Stimulated activated CD4-positive, alpha-beta T cell treated with anti-CD3 and anti-CD28 coated beads, TNF-alpha, amount 100 ng/mL, for 48 hours (primary cell): ENCODE measurements at regions not wholly inside any gene's neighbourhood (a gene's known extent, or its start where the extent isn't known, plus 50 kb on each side); places are given as distances from the start of the nearest gene placed in this dataset.

ENCODE experiments used
- DNase-seq, 3 donors: peaks; one replicate each; pipeline ENCODE4 v3.0.0-alpha.2; 2020; ENCODE audit warnings: low read depth in 3 of 3

DNA sequence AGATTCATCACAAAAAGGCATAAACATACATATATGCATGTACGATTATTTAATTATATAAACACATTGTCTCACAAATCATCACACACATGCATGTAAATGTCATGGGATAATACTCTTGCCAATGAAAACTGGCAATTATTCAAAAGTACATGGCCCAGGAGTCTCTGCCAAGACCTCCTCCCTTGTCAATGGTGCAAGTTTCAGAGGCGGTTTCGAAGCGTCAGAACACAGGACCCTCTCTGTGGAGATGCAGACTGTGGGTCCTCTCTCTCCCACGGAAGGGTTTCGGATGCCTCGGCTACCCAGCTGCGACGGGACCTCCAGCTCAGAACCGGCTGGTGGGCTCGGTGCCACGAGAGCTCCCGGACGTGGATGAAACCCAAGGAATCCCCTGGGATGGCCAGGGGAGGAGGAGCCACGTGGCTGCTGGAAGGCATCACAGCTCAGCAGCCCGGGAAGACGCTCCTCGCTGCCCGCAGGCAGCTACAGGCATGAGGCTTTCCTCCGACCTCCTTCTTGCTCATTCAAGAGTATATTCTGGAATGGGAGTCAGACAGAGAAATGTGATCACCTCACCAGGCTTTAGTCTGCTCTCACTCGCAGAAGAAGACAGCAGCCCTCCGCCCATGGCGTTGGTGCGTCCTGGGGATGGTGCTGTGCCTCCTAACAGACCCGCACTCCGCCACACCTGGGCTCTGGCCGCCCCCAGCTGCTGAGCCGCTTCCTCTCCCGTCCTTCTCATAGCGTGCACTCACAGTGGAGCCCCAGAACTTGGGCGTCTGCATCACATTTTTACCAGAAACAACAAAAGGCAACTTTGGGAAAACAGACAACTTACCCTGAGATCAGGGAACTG, 308.8 kb downstream of the IRX2 start:
- DNase-seq = no peak

DNA sequence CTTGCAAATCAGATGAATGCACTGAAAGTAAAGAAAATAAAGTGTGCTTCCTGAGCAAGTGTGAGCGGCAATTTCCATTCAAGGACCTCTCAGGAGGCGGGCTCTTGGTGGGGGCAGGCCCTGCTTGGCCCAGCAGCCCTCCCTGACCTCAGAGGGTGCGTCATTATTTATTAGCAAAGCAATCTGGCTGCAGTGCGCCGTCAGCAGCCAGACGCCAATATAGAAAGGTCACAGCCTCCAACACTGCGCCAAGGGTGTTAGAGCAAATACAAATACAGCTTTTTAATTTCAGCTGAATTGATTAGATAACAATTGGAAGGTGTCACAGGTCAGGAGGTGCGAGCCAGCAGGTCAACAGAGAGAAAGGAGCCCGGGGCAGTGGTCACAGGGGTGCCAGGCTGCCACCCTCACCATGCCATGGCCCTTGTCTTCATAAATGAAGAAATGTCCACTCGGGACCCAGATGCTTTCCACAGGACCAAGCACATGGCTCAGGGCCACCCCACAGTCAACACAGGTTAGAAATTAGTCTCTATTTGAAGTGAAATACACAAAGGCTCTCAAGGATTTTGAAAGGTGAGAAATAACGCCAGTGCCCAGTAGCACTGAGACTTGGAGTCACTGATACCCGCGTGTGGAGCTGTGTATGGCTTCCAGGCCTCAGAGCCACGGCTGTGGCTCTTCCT, 309.8 kb downstream of the IRX2 start:
- DNase-seq = no peak

DNA sequence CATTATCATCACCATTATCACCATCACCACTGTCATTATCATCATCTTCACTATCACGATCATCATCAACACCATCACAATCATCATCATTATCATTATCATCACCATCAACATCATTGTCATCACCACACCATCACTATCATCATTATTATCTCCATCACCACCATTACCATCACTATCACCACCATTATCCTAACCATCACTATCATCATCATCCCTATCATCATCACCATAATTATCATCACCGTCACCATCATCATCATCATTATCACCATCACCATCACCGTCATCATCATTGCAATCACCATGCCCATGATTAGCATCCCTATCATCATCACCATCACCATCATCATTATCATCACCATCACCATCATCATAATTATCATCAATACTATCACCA, 311.9 kb downstream of the IRX2 start:
- no peak for DNase-seq

DNA sequence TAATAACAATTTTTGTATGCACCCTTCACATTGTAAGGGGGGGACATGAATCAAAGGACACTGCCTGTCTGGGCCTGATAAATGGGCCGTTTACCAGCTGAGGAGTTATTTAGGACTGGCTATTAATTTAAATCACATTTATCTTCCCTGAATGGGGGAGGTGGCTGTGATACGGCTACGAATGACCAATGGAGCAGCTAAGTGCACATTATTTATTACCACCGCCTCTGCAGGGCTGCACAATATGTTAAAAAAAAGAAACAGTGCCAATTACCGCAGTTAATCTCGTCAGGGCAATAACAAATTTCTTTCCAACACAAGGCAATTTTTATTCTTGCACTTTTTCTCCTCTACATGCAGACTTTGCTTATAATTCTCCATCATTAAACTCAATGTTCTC, 318.4 kb downstream of the IRX2 start:
- DNase-seq = no peak

DNA sequence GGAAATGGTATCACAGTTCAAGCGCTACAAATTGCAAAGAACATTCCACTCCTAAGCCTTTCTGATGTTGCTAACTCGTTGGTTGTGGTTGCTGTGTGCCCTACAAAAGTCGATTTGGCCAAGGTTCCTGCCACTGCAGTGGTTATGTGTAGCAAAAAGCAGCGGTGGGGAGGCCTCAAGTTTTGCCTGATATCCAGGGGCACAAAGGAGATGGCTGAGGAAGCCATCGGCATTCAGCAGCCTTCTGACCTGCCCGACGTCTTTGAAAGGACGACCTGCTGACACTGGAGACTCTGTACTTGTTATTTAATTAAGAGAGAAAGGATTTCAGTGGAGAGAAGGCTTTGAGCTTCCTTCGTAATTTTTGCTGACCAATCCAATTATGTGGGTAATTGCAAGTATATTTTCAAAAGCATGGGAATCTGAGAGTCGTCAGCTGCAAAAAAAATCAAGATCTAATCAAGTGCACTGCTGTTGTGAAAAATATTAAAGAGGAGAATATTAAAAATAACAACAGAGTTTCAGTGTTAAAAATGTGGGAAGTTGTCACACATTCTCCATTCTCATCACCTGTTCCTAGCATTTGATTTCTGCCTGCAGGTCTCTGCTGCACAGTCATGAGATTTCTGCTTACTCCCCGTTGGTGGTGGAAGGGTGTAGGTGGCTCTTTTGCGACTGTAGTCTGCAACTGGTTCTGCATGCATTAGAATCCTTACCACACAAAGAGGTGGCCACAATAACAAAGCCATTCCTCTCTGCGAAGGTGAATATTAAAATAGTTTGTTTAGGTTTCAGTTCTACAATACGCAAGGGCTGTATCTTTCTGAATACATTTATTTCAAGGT, 319.2 kb downstream of the IRX2 start:
- no peak for DNase-seq

DNA sequence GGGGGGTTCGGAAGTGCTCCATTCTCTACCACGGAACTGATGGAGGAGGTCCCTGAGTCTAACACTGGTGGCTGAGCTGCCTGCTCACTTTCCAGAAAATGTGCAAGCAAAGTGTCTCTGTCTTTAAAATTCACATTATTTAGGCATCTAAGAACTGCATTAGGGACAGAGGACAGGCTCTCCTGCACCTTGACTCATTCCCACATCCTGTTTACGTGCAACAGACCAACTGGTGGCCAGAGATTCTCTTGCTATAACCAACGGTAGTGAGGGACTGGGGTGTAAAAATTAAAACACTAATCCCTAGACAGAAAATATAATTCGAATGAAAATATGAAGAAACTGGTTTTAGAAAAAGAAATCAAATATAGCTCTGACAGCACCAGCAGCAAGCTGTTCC, 320.9 kb downstream of the IRX2 start:
- DNase-seq = no peak

DNA sequence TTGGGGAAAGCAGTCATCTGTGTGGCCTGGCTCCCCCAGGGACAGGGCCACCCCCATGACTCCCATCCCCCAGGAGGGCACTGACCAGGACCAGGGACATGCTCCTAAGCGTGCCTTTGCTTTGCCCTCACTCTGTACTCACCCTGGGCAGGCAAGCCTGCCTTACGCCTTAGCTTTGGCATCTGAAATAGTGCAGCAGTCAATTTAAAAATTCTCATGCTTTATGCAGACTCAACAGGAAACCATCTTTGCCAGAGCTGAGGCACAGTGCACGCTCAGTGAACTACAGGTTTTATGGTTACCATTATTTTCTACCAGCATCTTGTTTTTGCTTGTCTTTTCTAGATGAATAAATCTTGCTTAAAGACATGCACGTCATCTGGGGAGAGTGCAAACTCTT, 323.5 kb downstream of the IRX2 start:
- DNase-seq = no peak

DNA sequence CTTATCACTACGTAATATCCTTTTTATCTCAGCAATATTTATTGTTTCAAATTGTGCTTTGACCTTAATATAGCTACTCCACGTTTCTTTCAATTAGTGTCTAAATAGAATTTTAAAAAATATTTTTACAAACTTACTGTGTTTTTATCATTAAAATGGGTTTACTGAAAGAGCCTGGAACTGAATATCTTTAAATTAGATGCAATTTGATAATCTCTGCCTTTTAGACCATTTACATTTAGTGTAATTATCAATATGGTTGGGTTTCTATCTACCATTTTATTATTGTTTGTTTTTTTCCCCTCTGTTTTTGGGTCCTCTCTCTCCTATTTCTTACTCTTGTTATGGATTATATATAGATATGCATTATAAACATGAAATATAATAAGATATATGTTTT, 327.8 kb downstream of the IRX2 start:
- DNase-seq = no peak

DNA sequence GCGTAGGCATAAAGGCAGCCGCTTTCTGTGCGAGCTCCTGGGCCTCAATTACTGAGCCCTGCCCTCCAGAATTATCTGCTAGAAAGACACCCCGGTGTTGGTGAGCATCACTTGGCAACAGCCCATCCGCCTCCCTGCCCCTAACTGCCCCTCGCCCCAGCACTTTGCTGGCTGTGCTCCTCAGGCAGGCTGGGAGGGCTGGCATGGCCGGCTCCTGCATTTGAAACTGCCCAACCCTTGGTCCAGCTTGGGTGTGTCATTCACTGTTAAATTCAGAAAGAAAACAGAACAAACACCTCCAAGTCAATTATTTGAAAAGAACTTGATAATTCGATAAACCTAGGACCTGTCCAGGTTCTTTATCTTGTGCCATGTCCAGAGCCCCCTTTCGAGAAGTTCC, 334.2 kb downstream of the IRX2 start:
- DNase-seq = no peak

DNA sequence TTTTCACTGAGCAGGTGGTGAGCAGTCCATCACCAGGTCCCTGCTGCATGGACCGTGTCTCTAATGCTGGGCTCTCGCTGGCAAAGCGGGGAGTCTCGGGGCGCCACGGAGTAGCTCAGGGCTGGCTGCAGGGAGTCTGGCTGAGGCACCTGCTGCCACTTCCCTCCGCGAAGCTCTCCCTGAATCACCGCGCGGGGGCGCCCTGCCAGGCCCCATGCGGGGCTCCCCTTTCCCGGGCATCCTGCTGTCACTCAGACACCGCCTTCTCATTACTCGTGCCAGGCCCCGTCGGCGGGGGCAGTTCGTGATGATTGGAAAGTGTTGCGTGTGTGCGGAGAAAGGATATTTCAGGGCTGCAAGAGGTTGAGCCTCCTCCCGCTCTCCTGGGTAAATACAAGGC, 335.8 kb downstream of the IRX2 start:
- DNase-seq = no peak

DNA sequence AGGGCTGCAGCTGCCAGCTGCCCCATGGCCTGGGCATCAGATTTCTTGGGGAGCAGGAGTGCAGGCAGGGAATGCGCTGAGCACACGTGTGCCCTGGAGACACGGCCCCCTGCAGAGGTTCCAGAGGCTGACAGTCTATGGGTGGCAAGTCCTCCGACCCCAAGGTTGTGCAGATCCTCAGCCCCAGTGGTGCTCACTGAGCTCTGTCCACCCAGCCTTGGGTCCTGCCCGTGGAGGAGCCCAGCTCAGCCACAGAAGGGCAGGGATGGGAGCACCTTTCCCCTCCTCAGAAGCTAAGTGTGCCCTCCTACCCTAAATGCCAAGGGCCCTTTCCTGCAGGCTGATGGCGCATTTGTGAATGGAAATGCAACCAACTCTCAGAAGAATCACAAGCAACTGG, 341.0 kb downstream of the IRX2 start:
- DNase-seq = no peak

DNA sequence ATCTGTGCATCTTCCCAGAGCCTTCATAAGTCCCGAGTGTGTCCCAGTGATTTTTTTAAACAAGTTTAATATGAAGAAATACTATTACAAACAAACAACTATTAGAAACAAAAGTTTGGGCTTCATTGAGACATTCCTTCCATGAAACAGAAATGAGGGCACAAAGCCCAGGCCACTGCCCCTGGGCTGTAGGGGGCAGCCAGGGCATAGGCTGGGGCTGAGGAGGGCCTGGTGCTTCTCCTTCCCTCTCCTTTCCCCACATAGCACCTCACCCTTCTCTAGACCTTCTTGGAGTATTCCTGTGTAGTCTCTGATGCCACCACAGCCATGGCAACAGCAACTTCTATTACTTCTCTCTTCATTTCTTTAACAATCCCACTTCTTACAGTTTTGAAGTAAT, 348.2 kb downstream of the IRX2 start:
- DNase-seq = no peak

DNA sequence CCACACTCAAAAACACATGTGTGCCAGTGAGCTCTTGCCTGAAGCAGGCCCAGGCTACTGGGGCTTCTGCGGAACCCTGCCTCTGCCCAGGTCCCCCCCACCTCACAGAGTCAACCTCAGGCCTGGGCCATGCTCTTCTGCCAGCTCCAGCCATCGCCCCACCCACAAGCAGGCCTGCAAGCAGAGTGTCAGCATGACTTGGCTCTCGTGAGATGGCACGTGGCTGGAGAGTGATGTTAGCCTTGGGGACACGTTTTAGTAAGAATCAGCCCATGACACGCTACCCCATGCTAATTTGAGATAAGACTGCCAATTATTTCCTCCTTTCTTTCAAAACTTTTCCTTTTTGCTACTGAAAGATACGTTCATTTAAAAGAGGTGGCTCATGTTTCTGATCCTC, 351.7 kb downstream of the IRX2 start:
- DNase-seq = no peak

DNA sequence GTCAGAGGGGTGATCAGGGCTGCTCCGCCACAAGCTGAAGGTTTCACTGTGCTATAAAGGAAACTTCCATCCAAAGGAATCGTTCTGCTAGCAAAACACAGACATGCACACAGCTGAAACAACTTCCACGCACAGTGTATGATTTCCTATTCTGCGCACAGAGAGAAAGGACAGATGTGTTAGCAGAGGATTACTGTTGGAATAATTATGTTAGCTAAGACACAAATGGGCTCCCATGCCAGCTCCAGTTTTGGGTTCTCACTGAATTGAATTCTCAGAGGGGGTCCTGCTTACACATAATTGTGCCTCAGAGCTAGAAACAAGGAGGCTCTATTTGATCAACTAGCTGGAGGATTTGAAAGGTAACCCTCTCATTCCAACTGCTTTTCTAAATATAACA, 352.4 kb downstream of the IRX2 start:
- DNase-seq = no peak

DNA sequence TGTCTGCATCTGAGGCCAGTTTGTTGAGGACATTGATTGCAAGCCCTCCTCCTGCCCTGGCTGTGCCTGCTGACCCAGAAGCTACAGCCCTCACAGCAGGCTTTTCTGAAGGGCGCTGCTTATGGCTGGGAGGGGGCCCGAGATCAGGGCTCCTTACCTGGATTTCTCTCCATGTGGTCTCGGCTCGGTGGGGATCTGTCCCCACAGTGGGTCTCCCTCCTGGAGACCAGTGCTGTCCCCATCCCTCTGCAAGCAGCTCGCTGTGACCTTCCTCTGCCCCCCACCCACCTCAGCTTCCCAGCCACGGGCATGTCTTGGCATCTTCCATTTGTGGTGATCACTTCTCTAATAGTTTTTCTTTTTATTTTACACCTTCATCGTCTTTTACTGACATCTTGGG, 357.9 kb downstream of the IRX2 start:
- DNase-seq = no peak

DNA sequence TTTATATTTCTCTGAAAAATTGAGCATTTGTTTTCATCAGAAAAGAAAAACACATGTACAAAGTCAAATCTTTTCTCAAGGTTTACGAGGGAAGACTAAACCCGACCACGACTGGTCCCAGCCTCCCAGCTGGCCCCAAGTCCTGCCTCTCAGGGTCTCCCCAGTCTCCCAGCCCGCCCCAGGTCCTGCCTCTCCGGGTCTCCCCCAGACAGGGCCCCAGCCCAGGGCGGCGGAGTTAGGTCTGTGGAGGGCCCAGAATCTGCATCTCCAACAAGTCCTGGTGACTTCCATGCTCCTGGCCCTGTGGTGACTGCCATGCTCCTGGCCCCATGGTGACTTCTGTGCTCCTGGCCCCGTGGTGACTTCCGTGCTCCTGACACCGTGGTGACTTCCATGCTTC, 359.9 kb downstream of the IRX2 start:
- DNase-seq = no peak

DNA sequence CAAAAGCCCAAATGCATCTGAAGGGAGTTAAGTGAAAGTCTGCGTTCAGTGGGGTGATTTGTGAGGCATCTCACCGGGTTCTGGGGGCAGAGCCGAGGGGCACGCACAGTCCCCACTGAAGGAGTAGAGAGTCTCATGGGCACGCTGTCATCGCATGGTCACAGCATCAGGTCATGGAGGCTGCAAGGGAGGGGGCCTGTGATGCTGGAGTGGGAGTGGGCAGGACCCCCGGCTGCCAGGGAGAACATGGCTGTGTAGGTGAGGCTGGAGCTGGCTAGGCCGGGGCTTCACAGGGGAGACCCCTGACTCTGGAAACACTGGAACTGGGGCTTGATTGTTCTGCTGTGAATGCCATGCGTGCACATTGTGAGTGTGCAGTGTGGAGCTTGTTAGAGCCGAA, 360.5 kb downstream of the IRX2 start:
- no peak for DNase-seq

DNA sequence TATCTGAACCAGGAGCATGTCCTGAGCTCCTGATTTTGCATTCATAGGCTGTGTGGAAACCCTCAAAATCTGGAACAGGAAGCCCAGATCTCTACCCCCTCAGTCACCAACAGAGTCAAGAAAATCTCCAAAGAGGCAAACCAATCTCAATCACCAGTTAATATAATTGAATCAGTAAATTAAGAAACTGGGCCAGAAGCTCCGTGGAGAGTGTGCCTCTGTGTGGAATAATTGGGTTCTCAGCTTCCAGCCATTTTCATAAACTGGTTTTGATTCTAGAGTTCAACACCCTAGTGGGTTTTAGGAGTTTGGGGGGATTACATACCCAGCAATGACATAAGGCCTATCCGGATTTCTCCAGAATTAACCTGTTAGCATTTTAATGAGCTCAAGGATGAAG, 362.9 kb downstream of the IRX2 start:
- no peak for DNase-seq

DNA sequence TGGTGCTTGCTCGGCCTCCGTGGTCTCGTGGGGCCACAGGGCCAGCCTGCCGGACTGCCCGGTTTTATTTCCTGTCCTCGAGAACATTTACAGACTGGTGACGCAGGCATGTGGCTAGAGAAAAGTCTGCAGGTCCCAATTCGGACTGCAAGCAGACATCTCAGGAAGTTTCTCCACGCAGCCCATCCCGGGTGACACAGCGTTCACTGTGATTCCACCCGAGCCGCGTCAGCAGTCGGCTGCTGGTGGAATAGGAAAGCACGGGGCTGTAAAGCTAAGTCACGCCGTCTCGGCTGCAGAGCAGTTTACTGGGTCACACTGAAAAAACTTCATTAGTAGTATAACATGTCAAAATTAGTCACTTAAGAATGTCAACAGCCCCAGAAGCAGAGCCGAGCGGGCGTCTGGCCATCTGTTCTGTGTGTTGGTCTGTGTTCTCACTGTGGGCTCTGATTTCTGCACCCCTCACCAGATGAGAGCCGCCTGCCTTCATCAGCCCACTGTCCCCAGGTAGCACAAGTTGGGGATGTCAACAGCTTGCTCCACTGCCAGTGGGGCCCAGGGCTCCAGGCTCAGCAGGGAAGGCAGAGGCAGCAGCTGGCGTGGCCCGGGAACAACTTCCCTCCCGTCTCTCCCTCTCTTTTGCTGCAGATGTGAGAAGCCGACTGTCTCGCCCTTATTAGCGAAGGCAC, 363.7 kb downstream of the IRX2 start:
- DNase-seq = no peak

DNA sequence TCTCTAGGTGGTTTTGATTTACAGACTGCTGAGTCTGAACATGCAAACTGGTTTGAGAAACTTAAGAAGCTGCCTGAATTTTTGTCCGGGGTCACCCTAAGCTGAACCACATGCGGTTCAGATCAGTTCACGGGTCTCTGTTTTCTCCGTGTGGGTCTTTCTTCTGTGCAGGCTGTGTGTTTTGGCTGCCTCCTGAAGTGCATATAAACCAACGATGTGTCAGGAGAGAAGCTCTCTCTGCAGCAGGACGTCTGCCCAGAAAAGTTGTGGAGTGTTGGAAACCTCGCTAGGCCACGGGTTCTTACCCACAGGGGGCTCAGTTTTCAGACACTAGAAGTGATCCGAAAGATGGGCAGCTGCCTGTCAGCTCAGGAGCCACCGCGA, 364.2 kb downstream of the IRX2 start:
- no peak for DNase-seq

DNA sequence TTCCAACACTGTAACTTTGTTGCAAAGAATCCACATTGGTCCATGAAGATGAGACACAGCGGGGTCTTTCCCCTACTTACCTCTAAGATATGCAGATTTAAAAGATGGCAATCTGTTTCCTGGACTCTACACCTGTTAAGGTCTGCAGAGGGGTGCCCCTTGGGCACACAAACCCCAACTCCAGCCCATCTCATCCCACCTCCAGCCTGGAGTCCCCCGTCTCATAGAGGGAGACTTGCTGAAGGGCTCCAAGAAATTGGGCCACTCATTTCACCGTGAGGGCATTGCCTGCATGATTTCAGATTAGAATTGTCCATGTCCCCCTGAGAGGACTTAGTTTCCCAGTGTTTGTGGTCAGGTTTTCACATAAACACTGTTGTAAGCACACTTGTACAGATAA, 365.7 kb downstream of the IRX2 start:
- DNase-seq = no peak

DNA sequence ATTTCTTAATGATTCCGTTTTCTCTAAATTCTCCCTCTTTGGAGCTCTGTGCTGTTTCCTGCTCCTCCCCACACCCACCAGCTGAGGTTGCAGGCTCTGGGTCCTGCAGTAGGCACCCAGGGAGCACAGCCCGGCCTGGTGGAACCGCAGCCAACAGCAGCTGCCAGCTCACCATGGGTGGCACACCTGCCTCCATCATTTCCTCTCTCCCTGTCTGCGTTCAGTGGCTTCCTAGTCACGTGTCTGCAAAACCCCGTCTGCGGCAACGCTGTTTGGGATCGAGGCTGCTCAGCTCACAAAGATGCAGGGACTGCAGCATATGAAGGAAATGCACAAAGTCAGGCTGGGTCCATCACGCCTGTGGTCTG, 367.8 kb downstream of the IRX2 start:
- DNase-seq = no peak
